ENCODE measurements at regions not wholly inside any gene's neighbourhood (a gene's known extent, or its start where the extent isn't known, plus 50 kb on each side); places are given as distances from the start of the nearest gene placed in this dataset.
"Not testable (repeated sequence)": the region's sequence is repeated elsewhere in the genome, so short reads cannot be mapped to it uniquely, and the experiment has no call there.

GRCh38 chr10:8316284-8316683, 261.8 kb downstream of the GATA3 start:
- DNase-seq, result no peak

DNA sequence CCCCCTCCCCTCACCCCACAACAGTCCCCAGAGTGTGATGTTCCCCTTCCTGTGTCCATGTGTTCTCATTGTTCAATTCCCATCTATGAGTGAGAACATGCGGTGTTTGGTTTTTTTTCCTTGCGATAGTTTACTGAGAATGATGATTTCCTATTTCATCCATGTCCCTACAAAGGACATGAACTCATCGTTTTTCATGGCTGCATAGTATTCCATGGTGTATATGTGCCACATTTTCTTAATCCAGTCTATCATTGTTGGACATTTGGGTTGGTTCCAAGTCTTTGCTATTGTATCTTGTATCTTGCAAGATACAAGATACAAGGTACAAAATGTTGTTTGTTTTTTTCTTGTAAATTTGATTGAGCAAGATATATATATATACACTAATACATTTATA, 263.9 kb downstream of the GATA3 start:
- not testable (repeated sequence) for DNase-seq

DNA sequence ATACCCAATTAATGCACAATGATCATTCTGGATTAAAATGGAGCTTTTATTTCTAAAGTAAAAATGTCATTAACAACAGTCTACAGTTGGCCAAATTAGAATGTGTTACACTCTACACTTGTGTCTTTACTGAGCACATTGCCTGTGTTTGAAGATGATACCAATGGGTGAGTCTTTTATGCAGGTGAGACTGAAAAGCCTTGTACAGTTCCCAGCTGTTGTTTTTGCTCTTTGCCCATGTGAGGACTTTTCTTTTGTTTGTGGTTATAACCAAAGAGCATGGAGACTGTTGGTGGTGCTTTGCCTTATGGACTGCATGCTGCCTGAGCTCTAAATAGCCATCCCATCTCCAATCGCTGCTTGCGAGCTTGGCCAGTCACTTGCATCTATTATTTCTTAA, 264.5 kb downstream of the GATA3 start:
- no peak for DNase-seq

- DNase-seq, result no peak
These were observed 265.2 kb downstream of the GATA3 start for GRCh38 chr10:8319704-8320103.

GRCh38 chr10:8321990-8322389, 267.5 kb downstream of the GATA3 start:
- DNase-seq, result no peak

GRCh38 chr10:8323428-8324054, 269.1 kb downstream of the GATA3 start:
- no peak for DNase-seq

- no peak for DNase-seq
These were observed 270.8 kb downstream of the GATA3 start for GRCh38 chr10:8325024-8325980.

GRCh38 chr10:8326396-8327139, 272.1 kb downstream of the GATA3 start:
- DNase-seq, result no peak

DNA sequence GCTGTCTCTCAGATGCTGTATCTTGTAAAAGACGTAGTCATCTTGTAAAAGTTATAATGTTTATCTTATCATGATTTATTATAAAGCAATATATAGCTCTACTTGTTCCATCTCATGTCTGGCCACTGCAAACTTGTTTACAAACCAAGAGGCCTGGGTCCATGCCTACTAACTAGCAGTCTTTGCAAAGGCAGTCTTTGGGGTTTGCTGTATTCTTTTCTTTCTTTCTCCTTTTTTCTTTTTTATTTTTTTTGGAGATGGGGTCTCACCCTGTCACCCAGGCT, 272.6 kb downstream of the GATA3 start:
- no peak for DNase-seq

DNA sequence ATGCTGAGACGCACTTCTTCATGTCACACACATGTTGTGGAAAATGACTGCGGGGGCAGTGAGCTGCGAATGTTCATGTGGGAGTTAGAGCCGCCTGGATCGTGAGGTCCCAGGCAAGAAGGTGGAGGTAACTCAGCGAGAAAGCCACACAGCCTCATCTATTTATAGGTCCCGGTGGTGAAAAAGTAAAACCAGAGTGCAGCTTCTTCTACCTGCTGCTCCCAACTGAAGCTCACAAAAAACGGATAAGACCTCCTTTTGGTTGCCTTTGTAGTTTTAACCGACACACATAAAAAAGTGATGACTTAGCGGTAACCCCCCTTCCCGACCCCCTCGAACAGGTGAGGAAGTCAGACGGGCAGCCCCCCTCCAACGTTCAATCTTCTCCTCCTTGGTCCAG, 276.9 kb downstream of the GATA3 start:
- DNase-seq, result peak; percentile 11 to 16

DNA sequence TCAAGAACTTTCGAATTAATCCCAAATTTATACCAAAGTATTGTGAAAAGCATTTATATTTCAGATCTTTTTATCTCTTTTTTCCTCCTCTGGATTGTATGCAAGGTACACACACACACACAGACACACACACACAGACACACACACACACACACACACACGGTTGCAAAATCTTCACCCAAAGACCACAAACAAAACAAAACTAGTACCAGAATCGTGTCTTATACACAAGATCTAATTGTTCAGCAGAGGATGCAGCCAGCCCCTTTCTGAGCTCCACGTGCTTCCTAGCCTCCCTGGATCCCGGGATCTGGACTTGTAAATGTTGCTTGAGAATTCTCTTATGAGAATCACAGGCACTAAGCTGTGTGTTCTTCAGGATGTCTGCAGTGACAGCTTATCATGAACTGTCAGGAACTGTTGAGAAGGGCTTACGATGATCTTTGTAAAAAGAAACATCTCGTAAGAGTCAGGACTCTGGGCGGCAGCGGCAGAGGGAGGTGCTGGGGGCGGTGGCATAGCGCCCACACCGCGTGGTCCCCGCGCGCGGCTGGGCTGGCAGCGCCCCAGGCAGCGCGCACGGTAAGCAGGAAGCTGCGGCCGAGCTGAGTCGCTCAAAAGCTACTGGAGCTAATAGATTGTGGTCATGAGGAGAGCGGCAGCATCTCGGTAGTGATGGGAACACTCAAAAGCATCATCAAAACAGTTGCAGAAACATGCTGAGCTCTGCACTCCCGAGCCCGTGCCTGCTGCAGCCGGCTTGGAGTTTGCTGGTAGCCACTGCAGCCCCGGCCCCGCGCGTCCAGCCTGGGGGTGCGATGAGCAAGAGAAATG, 277.6 kb downstream of the GATA3 start:
- peak; percentile 78 to 79 for DNase-seq

- no peak for DNase-seq
These were observed 278.2 kb downstream of the GATA3 start for GRCh38 chr10:8332730-8333111.

- no peak for DNase-seq
These were observed 280.1 kb downstream of the GATA3 start for GRCh38 chr10:8334631-8335030.

GRCh38 chr10:8336629-8337331, 282.3 kb downstream of the GATA3 start:
- no peak for DNase-seq

DNA sequence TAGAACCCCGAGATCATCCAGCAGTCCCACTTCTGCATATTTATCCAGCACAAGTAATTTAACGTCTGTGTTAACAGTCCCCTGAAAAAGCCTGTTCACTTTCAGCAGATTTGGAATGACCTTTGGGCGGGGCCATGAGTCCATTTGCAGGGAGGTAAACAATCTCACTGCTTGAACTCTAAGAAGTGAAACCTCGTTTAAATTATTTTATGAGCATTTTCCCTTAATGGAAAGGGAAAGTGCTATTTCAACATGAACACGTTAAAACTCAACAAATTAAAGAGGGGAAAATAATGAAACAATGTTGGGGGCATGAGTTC, 282.8 kb downstream of the GATA3 start:
- DNase-seq, result no peak

DNA sequence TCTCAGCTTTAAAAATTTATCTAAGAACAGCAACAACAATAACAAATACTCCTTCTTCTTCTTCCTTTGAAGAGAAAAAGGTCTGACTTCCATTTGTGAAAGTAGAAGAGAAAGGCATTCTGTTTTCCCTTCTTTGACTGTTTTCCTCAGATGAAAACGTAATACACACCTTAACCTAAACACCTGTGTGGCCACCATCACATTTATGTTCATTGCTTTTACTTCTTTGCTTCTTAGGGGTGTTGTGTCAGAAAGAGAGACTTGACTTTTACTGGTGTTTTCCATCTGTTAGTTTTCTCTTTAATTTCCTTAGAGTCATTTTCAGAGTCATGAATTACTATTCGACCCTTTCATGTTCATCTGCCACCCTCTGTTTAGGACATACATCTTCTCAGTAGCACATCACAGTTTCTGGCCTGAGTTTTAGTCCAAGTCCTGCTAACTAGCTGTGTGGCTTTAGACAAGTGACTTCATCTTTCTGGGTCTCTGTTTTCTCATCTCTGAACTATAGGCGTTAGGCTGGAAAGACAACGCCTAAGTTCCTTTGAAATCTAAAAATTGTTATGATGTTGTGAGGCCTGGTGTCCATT, 283.8 kb downstream of the GATA3 start:
- no peak for DNase-seq

GRCh38 chr10:8344756-8345155, 290.3 kb downstream of the GATA3 start:
- no peak for DNase-seq

DNA sequence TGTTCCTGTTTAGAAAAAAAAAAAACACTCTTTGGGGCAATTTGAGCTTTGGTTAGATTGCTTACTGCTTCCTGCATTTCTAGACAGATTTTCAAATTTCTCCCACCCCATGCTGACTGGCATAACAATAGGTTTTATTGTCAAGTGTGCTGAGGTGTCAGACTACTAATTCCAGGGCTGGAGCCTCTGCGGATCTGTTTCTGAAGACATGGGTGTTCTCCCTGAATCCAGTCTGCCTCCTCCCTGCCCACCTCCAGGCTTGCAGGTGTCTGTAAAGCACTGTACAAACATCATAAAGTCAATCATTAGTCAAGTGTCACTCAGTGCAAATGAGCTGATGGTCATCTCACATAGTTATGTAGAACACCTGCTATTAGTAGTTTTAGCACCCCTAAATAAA, 292.4 kb downstream of the GATA3 start:
- no peak for DNase-seq

DNA sequence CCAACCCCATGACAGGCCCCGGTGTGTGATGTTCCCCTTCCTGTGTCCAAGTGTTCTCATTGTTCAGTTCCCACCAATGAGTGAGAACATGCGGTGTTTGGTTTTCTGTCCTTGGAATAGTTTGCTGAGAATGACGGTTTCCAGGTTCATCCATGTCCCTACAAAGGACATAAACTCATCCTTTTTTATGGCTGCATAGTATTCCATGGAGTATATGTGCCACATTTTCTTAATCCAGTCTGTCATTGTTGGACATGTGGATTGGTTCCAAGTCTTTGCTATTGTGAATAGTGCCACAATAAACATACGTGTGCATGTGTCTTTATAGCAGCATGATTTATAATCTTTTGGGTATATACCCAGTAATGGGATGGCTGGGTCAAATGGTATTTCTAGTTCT, 293.1 kb downstream of the GATA3 start:
- not testable (repeated sequence) for DNase-seq

GRCh38 chr10:8349610-8350249, 295.2 kb downstream of the GATA3 start:
- DNase-seq, result no peak

GRCh38 chr10:8350250-8350967, 295.9 kb downstream of the GATA3 start:
- no peak for DNase-seq

All from activated CD4-positive, alpha-beta T cell treated with anti-CD3 and anti-CD28 coated beads, Interleukin-2, amount 50 U/mL, for 4 hours (primary cell).